Sigmoid colon (tissue), 4 donors: ENCODE measurements at regions not wholly inside any gene's neighbourhood (a gene's known extent, or its start where the extent isn't known, plus 50 kb on each side); places are given as distances from the start of the nearest gene placed in this dataset.

Experiments
- CTCF ChIP-seq, 4 experiments: fragments of 450-650 bp in 3 of 4; fragments of 200-600 bp in 1 of 4; IDR thresholded peaks; one replicate each; pipeline ENCODE4 v1.5.1; 2016 to 2019; ENCODE audit warnings: antibody characterized with exemption in 4 of 4, mild to moderate bottlenecking in 3 of 4, moderate library complexity in 2 of 4
- EP300 ChIP-seq, 4 donors: sonication (generic); formaldehyde crosslinking; IDR thresholded peaks; one replicate each; pipeline ENCODE4 v1.6.1; 2017; ENCODE audit warnings: antibody characterized with exemption in 4 of 4
- POLR2A ChIP-seq, 2 donors: fragments of 450-650 bp; IDR thresholded peaks; one replicate each; pipeline ENCODE4 v1.6.1; 2016; ENCODE audit warnings: antibody characterized with exemption in 2 of 2, mild to moderate bottlenecking in 2 of 2, moderate library complexity in 2 of 2
- POLR2AphosphoS5 ChIP-seq, 4 donors: sonication (generic); formaldehyde crosslinking; IDR thresholded peaks; one replicate each; pipeline ENCODE4 v1.6.1; 2017; ENCODE audit warnings: antibody characterized with exemption in 4 of 4

- TF ChIP-seq EP300 (IDR thresholded peaks at IDR 0.05) (no peak), CTCF (IDR thresholded peaks at IDR 0.05) (no peak), POLR2AphosphoS5 (IDR thresholded peaks at IDR 0.05) (no peak), POLR2A (IDR thresholded peaks at IDR 0.05) (no peak)
Measured at GRCh38 chr9:75833778-75834177, 56.7 kb upstream of the PCSK5 start.
